K562 (cell line): ENCODE measurements at regions not wholly inside any gene's neighbourhood (a gene's known extent, or its start where the extent isn't known, plus 50 kb on each side); places are given as distances from the start of the nearest gene placed in this dataset.

ENCODE experiments used
- ATAC-seq: fragments of 200-7000 bp; cut with Tn5 transposase; 3 replicates; pipeline ENCODE4 v1.9.1; 2020; ENCODE audit warnings: moderate library complexity
- BruUV-seq: library from RNA; stranded (reverse); fragments of 400-500 nt; replicated peaks from 2 replicates; lab custom pipeline; 2021; lab: Mats Ljungman, UMichigan
- CTCF ChIA-PET: fragments of 300-600 bp; formaldehyde crosslinking; extraction: SDS; loops from one replicate; lab custom pipeline; 2021; ENCODE audit warnings: low intra/inter-chr PET ratio; lab: Yijun Ruan, JAX
- POLR2A ChIA-PET: fragments of 300-600, 350-650 bp; sonication (Branson Sonifier 250); formaldehyde crosslinking; extraction: SDS; loops from one replicate; lab custom pipeline; 2021; ENCODE audit warnings: antibody characterized with exemption, inconsistent platforms; lab: Yijun Ruan, JAX
- DNase-seq, 4 experiments: peaks; one replicate each; pipeline versions ENCODE4 v3.0.0 to v3.0.0-alpha.2; 2011 to 2018; ENCODE audit warnings: low spot score in 3 of 4, mixed read lengths in 3 of 4; ENCODE audit errors: extremely low read depth in 1 of 4
- FAIRE-seq: peaks from 2 replicates; lab custom pipeline; 2011; peaks lifted over from hg19 to GRCh38; lab: Jason Lieb, UNC
- H2AFZ ChIP-seq: 2 replicates; pipeline ENCODE4 v1.6.0; 2011; ENCODE audit warnings: low read depth, low read length, control low read depth, inconsistent platforms
- H3K27ac ChIP-seq: fragments of 200-600 bp; 3 replicates; pipeline ENCODE4 v1.8.0; 2011; ENCODE audit warnings: low read depth, mild to moderate bottlenecking, control low read depth, inconsistent platforms, low read length, moderate library complexity, mixed read lengths; ENCODE audit errors: extremely low read depth
- H3K27me3 ChIP-seq, 2 experiments: fragments of 300-600 bp in 1 of 2; 2 replicates in 1 of 2; 3 replicates in 1 of 2; pipeline versions ENCODE4 v1.6.0 to v1.8.0; 2011; ENCODE audit warnings: inconsistent platforms in 2 of 2, low read length in 2 of 2, mild to moderate bottlenecking in 1 of 2, mixed read lengths in 1 of 2, moderate library complexity in 1 of 2; ENCODE audit not compliant: control insufficient read depth in 2 of 2, insufficient read depth in 2 of 2
- H3K36me3 ChIP-seq: fragments of 300-600 bp; 3 replicates; pipeline ENCODE4 v1.8.0; 2011; ENCODE audit warnings: mild to moderate bottlenecking, low read length, inconsistent platforms; ENCODE audit not compliant: control insufficient read depth, insufficient read depth
- H3K4me1 ChIP-seq, 2 experiments: fragments of 200-600 bp in 1 of 2; replicated peaks in 1 of 2; 2 replicates in 1 of 2; 3 replicates in 1 of 2; pipeline versions ENCODE4 v1.5.1 to v1.8.0; 2011; ENCODE audit warnings: inconsistent platforms in 2 of 2, low read length in 2 of 2, mild to moderate bottlenecking in 1 of 2, mixed read lengths in 1 of 2, moderate library complexity in 1 of 2; ENCODE audit not compliant: control insufficient read depth in 2 of 2, insufficient read depth in 2 of 2
- H3K4me2 ChIP-seq: 2 replicates; pipeline ENCODE4 v1.6.1; 2011; ENCODE audit warnings: low read length, control low read depth, inconsistent platforms, mixed read lengths; ENCODE audit not compliant: insufficient read depth
- H3K4me3 ChIP-seq: fragments of 200-600 bp; sonication (generic), shearing (Covaris generic); 2 replicates; pipeline ENCODE4 v1.5.1; 2016; ENCODE audit warnings: control low read depth, inconsistent platforms
- H3K79me2 ChIP-seq: fragments of 200-600 bp; 3 replicates; pipeline ENCODE4 v1.8.0; 2011; ENCODE audit warnings: low read length, inconsistent platforms; ENCODE audit not compliant: control insufficient read depth, insufficient read depth
- H3K9ac ChIP-seq, 2 experiments: 2 replicates each; pipeline versions ENCODE4 v1.6.0 to v1.6.1; 2011; ENCODE audit warnings: low read depth in 2 of 2, low read length in 2 of 2, control low read depth in 1 of 2, inconsistent platforms in 1 of 2, mild to moderate bottlenecking in 1 of 2, mixed read lengths in 1 of 2; ENCODE audit not compliant: insufficient read depth in 1 of 2
- H3K9me1 ChIP-seq: one replicate; pipeline ENCODE4 v1.6.0; 2011; ENCODE audit warnings: inconsistent platforms, mild to moderate bottlenecking, low read length, moderate library complexity; ENCODE audit not compliant: control insufficient read depth, insufficient read depth
- H3K9me3 ChIP-seq: replicated peaks from 2 replicates; pipeline ENCODE4 v1.5.1; 2011; ENCODE audit warnings: low read depth, low read length, inconsistent platforms; ENCODE audit not compliant: control insufficient read depth, insufficient read depth
- H4K20me1 ChIP-seq: replicated peaks from 2 replicates; pipeline ENCODE4 v1.6.1; 2011; ENCODE audit warnings: low read length, inconsistent platforms, mixed read lengths; ENCODE audit not compliant: control insufficient read depth, insufficient read depth
- ARNT ChIP-seq, 2 experiments: fragments of 450-650 bp; IDR thresholded peaks; 2 replicates each; pipeline ENCODE4 v1.6.1; 2016; ENCODE audit warnings: mild to moderate bottlenecking in 1 of 2
- CBX3 ChIP-seq, 2 experiments: IDR thresholded peaks; 1 replicate in 1 of 2; 2 replicates in 1 of 2; pipeline ENCODE4 v1.6.1; 2012; ENCODE audit warnings: inconsistent platforms in 2 of 2, low read length in 2 of 2, borderline replicate concordance in 1 of 2, control low read depth in 1 of 2
- CHAMP1 ChIP-seq: fragments of 450-650 bp; IDR thresholded peaks from 2 replicates; pipeline ENCODE4 v1.6.1; 2016; ENCODE audit warnings: mild to moderate bottlenecking
- CLOCK ChIP-seq: fragments of 250-450 bp; sonication (Bioruptor Pico); IDR thresholded peaks from 2 replicates; pipeline ENCODE4 v1.4.0; 2020; ENCODE audit warnings: mild to moderate bottlenecking, moderate library complexity, borderline replicate concordance
- DACH1 ChIP-seq: fragments of 450-650 bp; IDR thresholded peaks from 2 replicates; pipeline ENCODE4 v1.6.1; 2018; ENCODE audit not compliant: partially characterized antibody
- HDAC6 ChIP-seq: IDR thresholded peaks from 2 replicates; pipeline ENCODE4 v1.6.1; 2012; ENCODE audit warnings: low read depth, mild to moderate bottlenecking, control low read depth, inconsistent platforms, low read length, moderate library complexity
- NCOA6 ChIP-seq: fragments of 450-650 bp; IDR thresholded peaks from 2 replicates; pipeline ENCODE4 v1.6.1; 2017; ENCODE audit warnings: mild to moderate bottlenecking
- PTTG1 ChIP-seq: fragments of 450-650 bp; IDR thresholded peaks from 2 replicates; pipeline ENCODE4 v1.6.1; 2016; ENCODE audit warnings: low read depth, mild to moderate bottlenecking, missing genetic modification characterization, missing compliant biosample characterization
- ZKSCAN8 ChIP-seq: fragments of 200-800 bp; sonication (Bioruptor generic); IDR thresholded peaks from 2 replicates; pipeline ENCODE4 v1.6.1; 2016; ENCODE audit warnings: missing genetic modification characterization, missing compliant biosample characterization
- WGBS: fragments of 100-300 bp; shearing (Covaris generic); methylation state at CpG from one replicate; pipeline ENCODE4 v1.1.6; 2016; ENCODE audit warnings: low coverage, mixed read lengths; ENCODE audit not compliant: insufficient coverage; ENCODE audit errors: missing lambda C conversion rate; 5-methylcytosine and 5-hydroxymethylcytosine counted together
- in situ Hi-C: fragments of 300-500 bp; cut with MboI; formaldehyde crosslinking; loops from 4 replicates; pipeline ENCODE4 v1.15.0; 2018; ENCODE audit warnings: inconsistent platforms, mixed read lengths
- intact Hi-C: fragments of 100-400 bp; cut with micrococcal nuclease; formaldehyde crosslinking; loops from 2 replicates; pipeline ENCODE4 v1.14.2; 2022
- TF ChIP-seq, protein P1 (sequence below), 2 experiments: fragments of 450-650 bp in 1 of 2; sonication (generic) in 1 of 2; formaldehyde crosslinking in 1 of 2; IDR thresholded peaks in 1 of 2; conservative IDR thresholded peaks in 1 of 2; 2 replicates each; pipeline versions ENCODE4 v1.6.1 to v1.8.1; 2016 to 2023; ENCODE audit warnings: mild to moderate bottlenecking in 2 of 2, moderate library complexity in 2 of 2, inconsistent platforms in 1 of 2, missing genetic modification reagents in 1 of 2

- Histone ChIP-seq H3K36me3 (no peaks in the 10 kb centered on the region), H2AFZ (no peak overlapping the region), H3K27ac (no peak overlapping the region), H3K4me3 (no peak overlapping the region), H3K27me3 (no peaks in the 10 kb centered on the region), H3K9ac (no peak overlapping the region), H3K9me3 (no peaks in the 10 kb centered on the region), H4K20me1 (no peaks in the 10 kb centered on the region), H3K4me1 (no peaks in the 10 kb centered on the region), H3K4me2 (no peak overlapping the region), H3K9me1 (no peaks in the 10 kb centered on the region), H3K79me2 (no peaks in the 10 kb centered on the region)
- no peak for DNase-seq
- ChIA-PET POLR2A (no interaction called here), CTCF (no interaction called here)
- no TSS peak for BruUV-seq
- WGBS, result 0% methylated on average over 1 of the region's 1 CpG
- ATAC-seq, result no peak
- no peak for FAIRE-seq
- intact Hi-C loops (no loop called here), in situ Hi-C loops (no loop called here)
- TF ChIP-seq, protein P1, sequence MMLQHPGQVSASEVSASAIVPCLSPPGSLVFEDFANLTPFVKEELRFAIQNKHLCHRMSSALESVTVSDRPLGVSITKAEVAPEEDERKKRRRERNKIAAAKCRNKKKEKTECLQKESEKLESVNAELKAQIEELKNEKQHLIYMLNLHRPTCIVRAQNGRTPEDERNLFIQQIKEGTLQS (IDR thresholded peaks at IDR 0.05), result peak; percentile 30; the same call in 1 of the 2 replicates
- TF ChIP-seq, protein P1 (CRISPR knock-in tag; conservative IDR thresholded peaks at IDR 0.05), result no peak
- no peak for TF ChIP-seq ARNT (IDR thresholded peaks at IDR 0.05)
These were observed 96.9 kb upstream of the ADAMTS18 start for GRCh38 chr16:77531752-77532151.

DNA sequence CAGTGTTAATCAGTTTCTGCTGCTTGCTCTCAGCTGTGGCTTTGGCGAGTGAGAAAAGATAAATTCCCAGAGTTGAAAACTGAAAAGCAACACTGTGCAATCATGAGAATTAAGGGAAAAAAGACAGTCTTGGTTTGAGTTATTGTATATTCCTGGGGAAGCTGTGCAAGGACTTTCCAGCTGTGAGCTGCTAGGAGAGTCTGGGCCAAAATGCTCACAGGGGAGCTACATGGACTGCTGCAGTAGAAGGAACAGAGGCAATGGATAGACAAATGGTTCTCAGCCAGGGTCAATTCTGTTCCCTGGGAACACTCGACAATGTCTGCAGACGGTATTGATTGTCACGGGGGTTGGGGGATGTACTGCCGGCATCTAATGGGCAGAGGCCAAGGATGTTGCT lies 102.0 kb upstream of the ADAMTS18 start:
- CTCF ChIA-PET, result no interaction called here
- no TSS peak for BruUV-seq
- Histone ChIP-seq H3K4me3 (no peak overlapping the region), H3K9ac (no peak overlapping the region), H2AFZ (no peak overlapping the region), H4K20me1 (no peaks in the 10 kb centered on the region), H3K4me1 (no peaks in the 10 kb centered on the region), H3K27me3 (no peaks in the 10 kb centered on the region), H3K36me3 (no peaks in the 10 kb centered on the region), H3K4me2 (no peak overlapping the region), H3K79me2 (no peaks in the 10 kb centered on the region), H3K9me3 (no peaks in the 10 kb centered on the region), H3K27ac (no peak overlapping the region), H3K9me1 (no peaks in the 10 kb centered on the region)
- WGBS, result 2% methylated on average over 5 of the region's 5 CpGs
- in situ Hi-C loops (no loop called here), intact Hi-C loops (no loop called here)
- POLR2A ChIA-PET, result no interaction called here
- no peak for DNase-seq
- FAIRE-seq, result no peak
- no peak for ATAC-seq
- TF ChIP-seq CHAMP1 (no peak), ZKSCAN8 (CRISPR knock-in tag) (no peak), PTTG1 (tag) (no peak), CBX3 (IDR thresholded peaks at IDR 0.05; ENCODE audit: borderline replicate concordance in 1 of 2, low read length in 2 of 2) (no peak), DACH1 (no peak), HDAC6 (no peak), NCOA6 (no peak), CLOCK (CRISPR knock-in tag) (no peak)
